GM12892 (cell line): ENCODE measurements at regions not wholly inside any gene's neighbourhood (a gene's known extent, or its start where the extent isn't known, plus 50 kb on each side); places are given as distances from the start of the nearest gene placed in this dataset.

ENCODE experiments used
- POLR2A ChIP-seq: IDR thresholded peaks from 2 replicates; pipeline ENCODE4 v1.6.1; 2011; ENCODE audit warnings: low read depth, low read length, control low read depth
- TAF1 ChIP-seq: IDR thresholded peaks from 2 replicates; pipeline ENCODE4 v1.6.1; 2011; ENCODE audit warnings: low read depth, mild to moderate bottlenecking, control low read depth, low read length, borderline replicate concordance

- no peak for TF ChIP-seq TAF1
- TF ChIP-seq POLR2A = no peak
These were observed 70.7 kb upstream of the SERPINE2 start for GRCh38 chr2:224109751-224110150.
